Effector memory CD8-positive, alpha-beta T cell (primary cell): ENCODE measurements at regions not wholly inside any gene's neighbourhood (a gene's known extent, or its start where the extent isn't known, plus 50 kb on each side); places are given as distances from the start of the nearest gene placed in this dataset.

ENCODE experiments used
- ATAC-seq: fragments of 150-1000 bp; cut with Tn5 transposase; replicated peaks from 2 replicates; pipeline ENCODE4 v1.10.0; 2021; ENCODE audit warnings: mild to moderate bottlenecking, moderate library complexity
- DNase-seq, 3 experiments: peaks; one replicate each; pipeline ENCODE4 v3.0.0; 2021
- H3K27ac Mint-ChIP-seq, 2 donors: one replicate each; pipeline ENCODE4 v1.8.0; 2022; ENCODE audit warnings: mild to moderate bottlenecking in 2 of 2, mixed read lengths in 2 of 2, moderate library complexity in 2 of 2
- H3K27me3 Mint-ChIP-seq, 2 donors: one replicate each; pipeline ENCODE4 v1.8.0; 2022; ENCODE audit warnings: mixed read lengths in 2 of 2
- H3K36me3 Mint-ChIP-seq: one replicate; pipeline ENCODE4 v1.8.0; 2022; ENCODE audit warnings: mild to moderate bottlenecking, moderate library complexity, mixed read lengths; ENCODE audit not compliant: insufficient read depth
- H3K4me1 Mint-ChIP-seq, 2 donors: one replicate each; pipeline ENCODE4 v1.8.0; 2022; ENCODE audit warnings: low read depth in 2 of 2, mixed read lengths in 2 of 2
- H3K4me3 Mint-ChIP-seq, 2 donors: one replicate each; pipeline ENCODE4 v1.8.0; 2022; ENCODE audit warnings: mild to moderate bottlenecking in 2 of 2, mixed read lengths in 2 of 2, moderate library complexity in 2 of 2
- H3K9me3 Mint-ChIP-seq, 2 donors: one replicate each; pipeline ENCODE4 v1.8.0; 2022; ENCODE audit warnings: mixed read lengths in 2 of 2

- Mint-ChIP-seq H3K4me1 (no peaks in the 10 kb centered on the region), H3K9me3 (no peaks in the 10 kb centered on the region), H3K4me3 (no peak overlapping the region), H3K27me3 (no peaks in the 10 kb centered on the region), H3K27ac (no peak overlapping the region), H3K36me3 (no peaks in the 10 kb centered on the region)
- ATAC-seq (no peak), DNase-seq (no peak)
These were observed 61.2 kb downstream of the MBD3L1 start for GRCh38 chr19:8893419-8893818.

- no peak overlapping the region for H3K4me3 Mint-ChIP-seq
- ATAC-seq (no peak), DNase-seq (no peak)
- H3K4me1 Mint-ChIP-seq: no peaks in the 10 kb centered on the region
- H3K36me3 Mint-ChIP-seq: no peaks in the 10 kb centered on the region
- no peaks in the 10 kb centered on the region for H3K9me3 Mint-ChIP-seq
- no peak overlapping the region for H3K27ac Mint-ChIP-seq
- no peaks in the 10 kb centered on the region for H3K27me3 Mint-ChIP-seq
These were observed 64.9 kb downstream of the MBD3L1 start for GRCh38 chr19:8897106-8897505.

- Mint-ChIP-seq H3K27ac (no peak overlapping the region), H3K4me1 (no peaks in the 10 kb centered on the region), H3K36me3 (no peaks in the 10 kb centered on the region), H3K9me3 (no peaks in the 10 kb centered on the region), H3K4me3 (no peak overlapping the region), H3K27me3 (no peaks in the 10 kb centered on the region)
- ATAC-seq: no peak
- DNase-seq: no peak
These were observed 67.2 kb downstream of the MBD3L1 start for GRCh38 chr19:8899356-8899755.

GRCh38 chr19:8900421-8900820 is 68.2 kb downstream of the MBD3L1 start:
- ATAC-seq: no peak
- Mint-ChIP-seq H3K4me1 (no peaks in the 10 kb centered on the region), H3K27me3 (no peaks in the 10 kb centered on the region), H3K4me3 (no peak overlapping the region), H3K9me3 (no peaks in the 10 kb centered on the region), H3K27ac (no peak overlapping the region), H3K36me3 (no peaks in the 10 kb centered on the region)
- no peak for DNase-seq

- no peaks in the 10 kb centered on the region for H3K9me3 Mint-ChIP-seq
- no peaks in the 10 kb centered on the region for H3K27me3 Mint-ChIP-seq
- H3K36me3 Mint-ChIP-seq: no peaks in the 10 kb centered on the region
- no peak overlapping the region for H3K4me3 Mint-ChIP-seq
- H3K4me1 Mint-ChIP-seq: no peaks in the 10 kb centered on the region
- DNase-seq: no peak
- no peak overlapping the region for H3K27ac Mint-ChIP-seq
- ATAC-seq: no peak
These were observed 70.3 kb downstream of the MBD3L1 start for GRCh38 chr19:8902520-8902919.

GRCh38 chr19:8904597-8904996 is 72.4 kb downstream of the MBD3L1 start:
- H3K4me3 Mint-ChIP-seq: no peak overlapping the region
- no peaks in the 10 kb centered on the region for H3K4me1 Mint-ChIP-seq
- H3K27ac Mint-ChIP-seq: no peak overlapping the region
- no peaks in the 10 kb centered on the region for H3K9me3 Mint-ChIP-seq
- no peak for ATAC-seq
- no peaks in the 10 kb centered on the region for H3K36me3 Mint-ChIP-seq
- DNase-seq: no peak
- no peaks in the 10 kb centered on the region for H3K27me3 Mint-ChIP-seq

GRCh38 chr19:8905342-8905741 is 73.2 kb downstream of the MBD3L1 start:
- Mint-ChIP-seq H3K9me3 (no peaks in the 10 kb centered on the region), H3K36me3 (no peaks in the 10 kb centered on the region), H3K27ac (no peak overlapping the region), H3K4me1 (no peaks in the 10 kb centered on the region), H3K4me3 (no peak overlapping the region), H3K27me3 (no peaks in the 10 kb centered on the region)
- ATAC-seq: no peak
- DNase-seq: no peak

- Mint-ChIP-seq H3K4me1 (no peaks in the 10 kb centered on the region), H3K4me3 (no peak overlapping the region), H3K9me3 (no peaks in the 10 kb centered on the region), H3K36me3 (no peaks in the 10 kb centered on the region), H3K27me3 (no peaks in the 10 kb centered on the region), H3K27ac (no peak overlapping the region)
- ATAC-seq (no peak), DNase-seq (no peak)
These were observed 75.9 kb downstream of the MBD3L1 start for GRCh38 chr19:8908066-8908465.

- no peak overlapping the region for H3K27ac Mint-ChIP-seq
- H3K27me3 Mint-ChIP-seq: peaks cover 10 to 12% of the 10 kb centered on the region in 2 donors
- no peak for DNase-seq
- H3K36me3 Mint-ChIP-seq: no peaks in the 10 kb centered on the region
- no peak for ATAC-seq
- H3K9me3 Mint-ChIP-seq: no peaks in the 10 kb centered on the region
- H3K4me3 Mint-ChIP-seq: no peak overlapping the region
- H3K4me1 Mint-ChIP-seq: no peaks in the 10 kb centered on the region
These were observed 78.7 kb downstream of the MBD3L1 start for GRCh38 chr19:8910775-8911414.

GRCh38 chr19:8915997-8916396 is 83.8 kb downstream of the MBD3L1 start:
- Mint-ChIP-seq H3K36me3 (no peaks in the 10 kb centered on the region), H3K4me3 (no peak overlapping the region), H3K4me1 (no peaks in the 10 kb centered on the region), H3K9me3 (no peaks in the 10 kb centered on the region), H3K27ac (no peak overlapping the region), H3K27me3 (peaks cover 10 to 12% of the 10 kb centered on the region in 2 donors)
- ATAC-seq: no peak
- DNase-seq: no peak

GRCh38 chr19:8922591-8922990 is 87.6 kb downstream of the MUC16 start:
- peaks cover 0 to 2% of the 10 kb centered on the region in 2 donors for H3K4me1 Mint-ChIP-seq
- no peak for ATAC-seq
- peaks cover 0 to 8% of the 10 kb centered on the region in 2 donors for H3K9me3 Mint-ChIP-seq
- peaks cover 0 to 21% of the 10 kb centered on the region in 2 donors for H3K27me3 Mint-ChIP-seq
- peaks cover 3% of the 10 kb centered on the region for H3K36me3 Mint-ChIP-seq
- no peak overlapping the region for H3K4me3 Mint-ChIP-seq
- no peak for DNase-seq
- H3K27ac Mint-ChIP-seq: no peak overlapping the region

- Mint-ChIP-seq H3K4me1 (peaks cover 0 to 2% of the 10 kb centered on the region in 2 donors), H3K9me3 (peaks cover 0 to 8% of the 10 kb centered on the region in 2 donors), H3K4me3 (no peak overlapping the region)
These were observed 85.9 kb downstream of the MUC16 start for GRCh38 chr19:8924283-8924682.

GRCh38 chr19:8926341-8926740 is 83.9 kb downstream of the MUC16 start:
- H3K4me1 Mint-ChIP-seq: peaks cover 0 to 2% of the 10 kb centered on the region in 2 donors
- ATAC-seq: no peak
- H3K9me3 Mint-ChIP-seq: peaks cover 0 to 8% of the 10 kb centered on the region in 2 donors
- no peak overlapping the region for H3K4me3 Mint-ChIP-seq
- peaks cover 0 to 34% of the 10 kb centered on the region in 2 donors for H3K27me3 Mint-ChIP-seq
- peaks cover 6% of the 10 kb centered on the region for H3K36me3 Mint-ChIP-seq
- no peak for DNase-seq
- no peak overlapping the region for H3K27ac Mint-ChIP-seq

More at GRCh38 chr19:8924283-8924682, 85.9 kb downstream of the MUC16 start:
- H3K27ac Mint-ChIP-seq: no peak overlapping the region
- ATAC-seq: no peak
- no peak for DNase-seq
- peaks cover 3% of the 10 kb centered on the region for H3K36me3 Mint-ChIP-seq
- peaks cover 0 to 24% of the 10 kb centered on the region in 2 donors for H3K27me3 Mint-ChIP-seq

- H3K4me3 Mint-ChIP-seq: no peak overlapping the region
- no peak for DNase-seq
These were observed 74.7 kb downstream of the MUC16 start for GRCh38 chr19:8935460-8935859.

More at GRCh38 chr19:8935460-8935859, 74.7 kb downstream of the MUC16 start:
- peaks cover 11 to 19% of the 10 kb centered on the region in 2 donors for H3K9me3 Mint-ChIP-seq
- H3K27ac Mint-ChIP-seq: no peak overlapping the region
- H3K36me3 Mint-ChIP-seq: peaks cover 3% of the 10 kb centered on the region
- H3K4me1 Mint-ChIP-seq: no peaks in the 10 kb centered on the region
- peaks cover 26 to 68% of the 10 kb centered on the region in 2 donors for H3K27me3 Mint-ChIP-seq
- ATAC-seq: no peak
